ENCODE measurements at regions not wholly inside any gene's neighbourhood (a gene's known extent, or its start where the extent isn't known, plus 50 kb on each side); places are given as distances from the start of the nearest gene placed in this dataset.

GRCh38 chr12:130083734-130084133 is 78.5 kb upstream of the FZD10 start:
- H3K9me3 ChIP-seq (ENCODE audit: control insufficient read depth in 4 of 4, low read length in 3 of 4), result peaks cover 0 to 1% (median 0%) of the 10 kb centered on the region in 4 donors
- no peak overlapping the region for H3K4me3 ChIP-seq (ENCODE audit: low read depth in 1 of 3, low read length in 3 of 3)
- no peak for DNase-seq (ENCODE audit: low spot score)
- TF ChIP-seq ZBTB33 (IDR thresholded peaks at IDR 0.05), result no peak
- TF ChIP-seq NR2F2 (IDR thresholded peaks at IDR 0.05), result no peak
- TF ChIP-seq JUND (IDR thresholded peaks at IDR 0.05), result no peak
- TF ChIP-seq RXRA (IDR thresholded peaks at IDR 0.05), result no peak
- TF ChIP-seq REST (IDR thresholded peaks at IDR 0.05), result no peak
- TF ChIP-seq, protein P1, sequence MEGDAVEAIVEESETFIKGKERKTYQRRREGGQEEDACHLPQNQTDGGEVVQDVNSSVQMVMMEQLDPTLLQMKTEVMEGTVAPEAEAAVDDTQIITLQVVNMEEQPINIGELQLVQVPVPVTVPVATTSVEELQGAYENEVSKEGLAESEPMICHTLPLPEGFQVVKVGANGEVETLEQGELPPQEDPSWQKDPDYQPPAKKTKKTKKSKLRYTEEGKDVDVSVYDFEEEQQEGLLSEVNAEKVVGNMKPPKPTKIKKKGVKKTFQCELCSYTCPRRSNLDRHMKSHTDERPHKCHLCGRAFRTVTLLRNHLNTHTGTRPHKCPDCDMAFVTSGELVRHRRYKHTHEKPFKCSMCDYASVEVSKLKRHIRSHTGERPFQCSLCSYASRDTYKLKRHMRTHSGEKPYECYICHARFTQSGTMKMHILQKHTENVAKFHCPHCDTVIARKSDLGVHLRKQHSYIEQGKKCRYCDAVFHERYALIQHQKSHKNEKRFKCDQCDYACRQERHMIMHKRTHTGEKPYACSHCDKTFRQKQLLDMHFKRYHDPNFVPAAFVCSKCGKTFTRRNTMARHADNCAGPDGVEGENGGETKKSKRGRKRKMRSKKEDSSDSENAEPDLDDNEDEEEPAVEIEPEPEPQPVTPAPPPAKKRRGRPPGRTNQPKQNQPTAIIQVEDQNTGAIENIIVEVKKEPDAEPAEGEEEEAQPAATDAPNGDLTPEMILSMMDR (IDR thresholded peaks at IDR 0.05; ENCODE audit: low read depth, low read length, missing input control), result no peak
- no peak for TF ChIP-seq TAF1 (conservative IDR thresholded peaks at IDR 0.05)
- 80% methylated on average over 8 of the region's 8 CpGs for WGBS
- H3K9ac ChIP-seq (ENCODE audit: low read depth in 1 of 2, low read length in 2 of 2), result no peak overlapping the region
- no peak overlapping the region for H3K27ac ChIP-seq (ENCODE audit: low read depth in 1 of 2, low read length in 2 of 2)
- no peaks in the 10 kb centered on the region for H3K4me1 ChIP-seq (ENCODE audit: control insufficient read depth in 4 of 4, insufficient read depth in 4 of 4, low read length in 3 of 4)
- no peaks in the 10 kb centered on the region for H3K36me3 ChIP-seq (ENCODE audit: control insufficient read depth in 4 of 4, insufficient read depth in 3 of 4, low read depth in 1 of 4, low read length in 3 of 4)
- no peaks in the 10 kb centered on the region for H3K27me3 ChIP-seq (ENCODE audit: control insufficient read depth in 4 of 4, insufficient read depth in 4 of 4, low read length in 3 of 4)

DNA sequence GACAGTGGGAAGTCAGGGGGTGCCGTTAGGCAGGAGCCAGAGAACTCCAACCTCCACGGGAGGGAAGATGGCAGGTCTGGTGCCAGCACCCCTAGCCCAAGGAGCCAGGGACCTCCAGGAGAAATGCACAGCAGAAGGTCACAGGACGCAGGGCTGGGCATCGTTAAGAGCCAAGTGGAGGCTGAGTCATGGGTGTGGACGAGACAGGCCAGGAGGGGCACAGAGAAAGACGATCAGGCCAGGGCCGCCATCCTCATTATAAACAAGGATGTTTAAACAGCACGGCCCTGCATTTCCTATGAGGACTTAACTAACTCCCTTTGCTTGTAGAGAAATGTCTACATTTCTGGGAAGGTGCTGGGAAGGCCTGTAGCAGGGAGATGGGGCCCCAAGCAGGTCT is 77.9 kb upstream of the FZD10 start:
- H3K27me3 ChIP-seq (ENCODE audit: control insufficient read depth in 4 of 4, insufficient read depth in 4 of 4, low read length in 3 of 4), result no peaks in the 10 kb centered on the region
- H3K4me3 ChIP-seq (ENCODE audit: low read depth in 1 of 3, low read length in 3 of 3), result no peak overlapping the region
- TF ChIP-seq RXRA (IDR thresholded peaks at IDR 0.05) (no peak), TAF1 (conservative IDR thresholded peaks at IDR 0.05) (no peak), SP1 (IDR thresholded peaks at IDR 0.05) (no peak), YY1 (IDR thresholded peaks at IDR 0.05) (no peak), FOXA2 (IDR thresholded peaks at IDR 0.05) (no peak), MAX (IDR thresholded peaks at IDR 0.05) (no peak), HNF4G (IDR thresholded peaks at IDR 0.05) (no peak), GABPA (IDR thresholded peaks at IDR 0.05 in 1 of 2, conservative IDR thresholded peaks at IDR 0.05 in 1 of 2) (no peak), EGR1 (IDR thresholded peaks at IDR 0.05; ENCODE audit: low read depth in 2 of 2) (no peak)
- no peaks in the 10 kb centered on the region for H3K36me3 ChIP-seq (ENCODE audit: control insufficient read depth in 4 of 4, insufficient read depth in 3 of 4, low read depth in 1 of 4, low read length in 3 of 4)
- no peak overlapping the region for H3K27ac ChIP-seq (ENCODE audit: low read depth in 1 of 2, low read length in 2 of 2)
- no peak overlapping the region for H3K9ac ChIP-seq (ENCODE audit: low read depth in 1 of 2, low read length in 2 of 2)
- no peak for DNase-seq (ENCODE audit: low spot score)
- no peaks in the 10 kb centered on the region for H3K4me1 ChIP-seq (ENCODE audit: control insufficient read depth in 4 of 4, insufficient read depth in 4 of 4, low read length in 3 of 4)
- 80% methylated on average over 8 of the region's 8 CpGs for WGBS
- no peaks in the 10 kb centered on the region for H3K9me3 ChIP-seq (ENCODE audit: control insufficient read depth in 4 of 4, low read length in 3 of 4)

All from liver (tissue), 8 donors.